Inferior parietal cortex (tissue), 1 donor: ENCODE measurements at regions not wholly inside any gene's neighbourhood (a gene's known extent, or its start where the extent isn't known, plus 50 kb on each side); places are given as distances from the start of the nearest gene placed in this dataset.
"Not testable (repeated sequence)": the region's sequence is repeated elsewhere in the genome, so short reads cannot be mapped to it uniquely, and the experiment has no call there.

ENCODE experiments used
- DNase-seq: peaks from one replicate; pipeline ENCODE4 v3.0.0-alpha.2; 2016; ENCODE audit errors: extremely low spot score

DNA sequence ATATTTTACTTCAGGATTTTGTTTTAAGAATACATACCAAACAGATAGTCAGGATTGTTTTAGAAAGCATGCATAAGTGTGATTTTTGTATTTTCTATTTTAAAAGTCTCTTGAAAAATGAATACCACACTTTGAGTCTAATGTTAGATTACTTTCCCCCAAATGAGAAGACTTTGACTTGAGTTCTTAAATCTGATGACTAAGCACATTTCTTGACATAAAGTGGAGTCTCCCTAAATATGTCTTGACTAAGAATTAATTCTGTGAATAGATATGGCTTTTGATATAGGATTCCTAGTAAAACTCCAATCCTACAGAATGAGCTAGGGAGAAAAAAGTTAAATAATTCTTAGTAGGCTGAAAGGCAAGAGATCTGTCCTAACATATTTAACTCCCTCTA, 624.2 kb upstream of the SPRY2 start:
- DNase-seq = no peak

DNA sequence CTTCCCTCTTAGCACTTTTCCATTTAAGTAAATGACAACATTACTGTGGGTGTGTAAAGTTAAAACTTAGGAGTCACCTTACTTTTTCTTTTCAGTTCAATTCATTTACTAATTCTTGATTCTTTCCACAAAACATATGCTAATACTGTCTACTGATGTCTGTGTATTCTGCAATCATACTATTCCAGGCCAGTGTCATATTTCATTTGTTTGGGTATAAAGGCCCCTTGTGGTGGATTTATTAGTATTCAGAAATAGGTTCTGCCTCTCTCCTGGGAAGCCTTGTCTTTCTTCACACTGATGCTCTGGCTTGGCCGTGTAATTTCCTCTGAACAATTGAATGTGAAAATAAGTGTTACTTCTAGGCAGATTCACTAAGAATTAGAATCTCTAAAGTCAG, 621.9 kb upstream of the SPRY2 start:
- no peak for DNase-seq

DNA sequence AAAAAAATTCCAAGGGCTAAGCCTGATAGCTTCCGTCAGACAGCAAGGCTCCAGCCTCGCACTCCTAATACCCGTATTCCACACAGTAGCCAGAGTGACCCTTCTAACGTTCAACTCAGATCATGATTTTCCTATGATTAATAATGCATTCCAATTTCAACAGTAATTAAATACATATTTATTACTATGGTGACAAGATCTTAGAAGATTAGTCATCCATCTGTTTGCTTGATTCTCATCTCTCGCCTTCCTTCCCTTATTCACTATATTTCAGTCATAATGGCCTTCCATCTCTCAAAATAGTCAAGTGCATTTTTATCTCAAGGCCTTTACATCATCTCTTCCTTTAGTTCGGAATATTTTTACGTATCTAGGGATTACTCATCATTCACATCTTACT, 621.2 kb upstream of the SPRY2 start:
- no peak for DNase-seq

- DNase-seq = no peak
These were observed 616.2 kb upstream of the SPRY2 start for GRCh38 chr13:80957019-80957655.

- DNase-seq = peak; percentile 9
These were observed 614.6 kb upstream of the SPRY2 start for GRCh38 chr13:80955501-80955900.

GRCh38 chr13:80952158-80952557, 611.2 kb upstream of the SPRY2 start:
- DNase-seq = no peak

GRCh38 chr13:80946008-80946802, 605.3 kb upstream of the SPRY2 start:
- no peak for DNase-seq

- DNase-seq = no peak
These were observed 604.4 kb upstream of the SPRY2 start for GRCh38 chr13:80945328-80945727.

GRCh38 chr13:80939581-80939980, 598.7 kb upstream of the SPRY2 start:
- no peak for DNase-seq

DNA sequence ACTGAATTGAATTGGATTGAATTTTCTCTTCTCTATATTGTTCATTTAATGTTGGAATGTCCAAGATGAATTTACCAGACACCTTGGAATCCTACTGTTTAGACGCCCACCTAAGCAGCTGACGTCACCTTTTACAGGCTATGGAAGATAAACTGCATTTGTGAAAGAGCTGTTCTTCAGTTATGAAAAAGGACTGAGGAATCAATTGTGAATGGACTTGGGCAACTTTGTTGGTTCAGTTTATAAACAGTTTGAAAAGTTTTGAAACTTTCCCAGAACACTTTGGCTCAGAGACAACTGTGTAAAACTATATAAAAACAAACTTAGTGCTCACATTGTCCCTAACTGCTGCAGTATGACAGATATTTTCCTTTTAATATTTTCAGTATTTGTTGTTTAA, 590.8 kb upstream of the SPRY2 start:
- no peak for DNase-seq

DNA sequence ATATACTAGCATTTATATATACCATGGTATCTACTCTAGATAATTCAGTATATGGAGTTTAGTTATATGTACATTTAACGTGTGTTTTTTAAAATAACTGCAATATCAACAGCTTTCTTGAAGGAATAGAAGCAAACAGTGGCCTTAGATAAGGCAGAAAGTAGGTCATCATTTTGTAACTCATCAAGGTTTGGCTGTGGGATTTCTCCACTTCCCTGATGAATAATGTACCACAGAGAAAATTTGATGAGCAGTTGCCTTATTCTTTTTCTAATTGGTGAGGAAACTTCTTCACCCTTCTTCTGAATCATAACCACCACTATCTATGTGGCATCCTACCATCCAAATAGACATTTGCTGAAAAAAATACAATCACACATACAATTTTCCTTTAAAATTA, 590.2 kb upstream of the SPRY2 start:
- DNase-seq = no peak

DNA sequence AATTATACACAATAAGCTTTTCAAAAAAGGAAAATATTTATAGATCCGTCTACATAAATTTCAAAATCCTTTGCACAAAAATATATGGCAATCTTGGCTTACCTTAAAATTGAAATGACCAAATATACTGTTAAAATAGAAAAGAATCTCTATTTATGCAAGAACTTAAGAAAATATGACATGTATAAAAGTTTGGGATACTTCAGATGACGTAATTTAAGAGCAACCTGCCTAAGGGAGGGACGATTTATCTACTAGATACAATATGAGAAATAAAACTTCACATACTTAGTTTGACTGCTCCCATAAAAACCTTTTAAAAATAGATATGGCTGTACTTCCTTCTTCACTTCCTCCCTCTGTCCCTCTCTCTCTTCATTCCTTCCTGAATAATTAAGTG, 587.3 kb upstream of the SPRY2 start:
- DNase-seq = no peak

GRCh38 chr13:80926024-80926423, 585.1 kb upstream of the SPRY2 start:
- not testable (repeated sequence) for DNase-seq

DNA sequence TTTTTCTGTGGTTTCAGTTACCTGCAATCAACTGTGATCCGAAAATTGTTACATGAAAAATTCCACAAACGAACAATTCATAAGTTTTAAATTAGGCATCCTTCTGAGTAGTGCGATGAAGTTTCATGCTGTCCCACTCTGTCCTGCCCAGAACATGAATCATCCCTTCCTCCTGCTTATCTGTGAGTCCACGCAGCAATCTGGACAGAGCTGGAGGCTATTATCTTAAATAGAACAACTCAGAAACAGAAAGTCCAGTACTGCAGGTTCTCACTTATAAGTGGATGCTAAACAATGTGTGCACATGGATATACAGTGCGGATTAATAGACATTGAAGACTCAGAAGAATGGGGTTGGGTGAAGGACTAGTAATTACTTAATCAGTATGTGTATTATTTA, 583.7 kb upstream of the SPRY2 start:
- peak; percentile 32 for DNase-seq

DNA sequence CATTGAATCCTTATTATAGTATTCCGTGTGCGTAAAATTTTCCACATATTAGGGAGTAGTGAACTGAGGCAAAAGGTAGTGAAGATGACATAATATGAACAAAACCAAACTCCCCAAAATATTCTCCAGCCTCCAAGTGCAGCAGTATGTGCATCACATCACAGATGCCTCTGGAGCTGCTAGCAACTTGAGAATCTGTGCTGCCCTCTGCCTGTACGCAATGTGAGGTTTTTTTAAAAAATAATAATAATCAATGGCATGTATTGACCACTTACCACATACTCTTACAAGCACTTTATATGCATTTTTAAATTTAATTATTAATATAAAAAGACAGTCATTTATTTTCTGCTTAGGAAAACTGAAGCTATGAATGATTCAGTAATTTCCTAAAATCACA, 583.0 kb upstream of the SPRY2 start:
- no peak for DNase-seq

GRCh38 chr13:80921971-80922370, 581.0 kb upstream of the SPRY2 start:
- no peak for DNase-seq

DNA sequence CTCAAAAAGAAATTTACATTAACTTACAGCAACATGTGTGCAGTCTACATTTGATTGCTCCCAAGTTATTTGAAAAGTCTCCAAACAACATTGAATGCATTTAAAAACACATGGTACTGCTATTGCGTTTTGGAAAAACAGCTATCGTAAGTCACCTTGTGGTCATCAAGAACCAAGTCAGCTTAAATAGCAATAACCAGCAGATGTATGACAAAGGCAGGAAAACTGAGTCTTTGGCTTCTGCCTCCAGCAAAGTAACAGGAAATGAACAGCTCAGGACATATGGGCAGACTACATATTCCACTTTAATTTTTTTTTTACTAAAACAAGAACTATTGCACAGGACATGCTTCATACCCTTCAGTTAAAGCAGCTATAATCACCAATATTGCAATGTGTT, 580.6 kb upstream of the SPRY2 start:
- DNase-seq = no peak

DNA sequence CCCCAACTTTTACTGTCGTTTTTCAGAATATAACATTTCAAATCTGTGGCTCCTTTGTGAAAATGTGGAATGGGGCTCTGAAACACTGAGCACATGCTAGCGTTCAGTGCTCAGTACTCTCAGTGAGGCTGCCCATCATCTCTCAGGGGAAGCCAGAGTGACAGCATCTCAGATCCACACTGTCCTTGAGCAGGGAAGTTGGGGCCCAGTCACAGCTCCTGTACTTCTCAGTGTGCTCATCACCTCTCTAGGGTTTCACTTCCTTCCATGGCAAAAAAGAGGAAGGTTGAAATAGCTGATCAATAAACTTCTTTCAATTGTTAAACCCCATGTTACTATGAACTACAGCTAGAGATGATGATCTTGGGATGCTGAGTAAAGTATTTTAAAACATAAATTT, 565.9 kb upstream of the SPRY2 start:
- no peak for DNase-seq

GRCh38 chr13:80904386-80904785, 563.5 kb upstream of the SPRY2 start:
- no peak for DNase-seq

DNA sequence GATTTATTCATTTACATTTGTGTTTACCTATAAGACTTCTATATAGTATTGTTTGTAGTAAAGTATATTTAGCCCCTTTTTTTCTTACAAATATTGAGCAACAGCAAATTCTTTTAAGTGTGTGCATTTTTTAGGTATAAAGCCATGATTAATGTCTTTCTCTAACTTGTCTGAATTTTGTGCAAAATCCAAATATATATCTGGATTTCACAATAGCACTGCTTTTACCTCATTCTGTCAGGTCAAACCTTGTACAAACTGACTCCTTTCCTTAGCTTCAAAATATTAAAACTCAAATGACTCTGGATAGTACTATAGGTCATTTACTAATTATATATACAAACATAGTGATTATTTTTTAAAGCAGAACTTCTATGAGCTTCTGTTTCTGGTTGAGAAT, 563.0 kb upstream of the SPRY2 start:
- DNase-seq = no peak

GRCh38 chr13:80901530-80901929, 560.6 kb upstream of the SPRY2 start:
- no peak for DNase-seq

DNA sequence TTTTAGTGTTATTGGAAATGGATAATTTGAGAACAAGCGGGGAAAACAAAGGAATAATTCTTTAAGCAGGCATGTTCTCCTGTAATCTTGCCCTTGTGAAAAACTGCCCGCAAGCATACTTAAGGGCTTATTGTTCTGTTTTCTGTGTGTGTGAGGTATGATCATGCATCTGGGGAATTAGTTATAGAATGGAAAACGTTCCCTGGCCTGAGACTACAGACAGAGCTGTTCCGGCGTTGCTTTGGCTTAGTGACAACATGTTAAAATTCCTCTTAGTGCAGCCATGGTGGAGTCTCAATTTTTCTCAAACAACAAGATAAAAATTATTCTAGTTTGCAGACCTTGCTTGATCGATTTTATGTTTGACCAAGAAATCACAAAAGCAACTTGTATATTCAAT, 560.2 kb upstream of the SPRY2 start:
- no peak for DNase-seq

DNA sequence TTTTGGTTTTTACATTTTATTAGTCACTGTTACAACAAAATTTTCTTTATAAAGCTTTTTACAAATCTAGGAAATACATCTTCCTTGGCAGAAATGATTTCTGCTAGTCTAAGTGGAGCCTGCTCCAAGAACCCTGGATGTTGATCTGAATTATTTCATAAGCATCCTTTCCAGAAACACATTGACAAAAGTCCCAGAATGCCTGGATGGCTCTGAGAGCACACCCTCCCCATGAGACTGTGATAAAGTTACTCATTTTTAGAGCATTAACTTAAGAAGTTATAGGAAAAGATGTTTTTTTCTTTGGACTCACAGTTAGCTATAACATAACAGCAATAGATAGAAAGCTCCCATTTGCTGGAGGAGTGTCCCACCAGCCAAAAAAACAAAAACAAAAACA, 559.6 kb upstream of the SPRY2 start:
- no peak for DNase-seq

DNA sequence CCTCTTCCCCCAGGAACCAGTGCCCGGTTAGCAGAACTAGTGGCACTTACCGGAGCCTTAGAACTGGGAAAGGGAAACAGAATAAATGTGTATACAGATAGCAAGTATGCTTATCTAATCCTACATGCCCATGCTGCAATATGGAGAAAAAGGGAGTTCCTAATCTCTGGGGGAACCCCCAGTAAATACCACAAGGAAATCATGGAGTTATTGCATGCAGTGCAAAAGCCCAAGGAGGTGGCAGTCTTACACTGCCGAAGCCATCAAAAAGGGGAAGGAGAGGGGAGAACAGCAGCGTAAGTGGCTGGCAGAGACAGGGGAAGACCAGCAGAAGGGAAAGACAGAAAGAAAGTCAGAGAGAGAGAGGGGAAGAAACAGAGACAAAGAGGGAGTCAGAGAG, 556.7 kb upstream of the SPRY2 start:
- not testable (repeated sequence) for DNase-seq
